GM18507 (cell line): ENCODE measurements at regions not wholly inside any gene's neighbourhood (a gene's known extent, or its start where the extent isn't known, plus 50 kb on each side); places are given as distances from the start of the nearest gene placed in this dataset.

ENCODE experiments used
- DNase-seq: peaks from one replicate; pipeline ENCODE4 v3.0.0; 2011; ENCODE audit warnings: low read depth; ENCODE audit not compliant: insufficient read length; ENCODE audit errors: extremely low spot score
- FAIRE-seq: peaks from 2 replicates; lab custom pipeline; 2011; peaks lifted over from hg19 to GRCh38; lab: Jason Lieb, UNC

GRCh38 chr13:76720416-76720815 lies 165.8 kb downstream of the KCTD12 start:
- no peak for DNase-seq
- no peak for FAIRE-seq

- DNase-seq (no peak), FAIRE-seq (no peak)
These were observed 166.2 kb downstream of the KCTD12 start for GRCh38 chr13:76719955-76720354.

DNA sequence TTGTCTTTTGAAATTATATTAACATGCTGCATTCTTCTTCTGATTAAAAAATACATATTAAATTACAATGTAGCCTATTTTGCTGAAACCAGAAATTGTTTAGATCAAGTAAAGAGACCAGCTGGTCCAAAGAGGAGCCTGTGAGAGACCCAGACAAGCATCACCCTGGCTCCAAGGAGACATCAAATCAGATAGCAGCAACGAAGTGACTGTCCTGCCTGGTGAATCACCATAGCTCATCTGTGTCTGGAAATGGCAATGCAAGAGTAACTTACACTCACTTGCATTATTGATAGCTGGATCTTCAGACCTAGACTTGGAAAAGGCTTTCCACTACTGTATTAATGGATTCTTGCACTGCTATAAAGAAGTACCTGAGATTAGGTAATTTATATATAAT lies 169.1 kb downstream of the KCTD12 start:
- no peak for DNase-seq
- no peak for FAIRE-seq

GRCh38 chr13:76715621-76716020 lies 170.6 kb downstream of the KCTD12 start:
- FAIRE-seq (no peak), DNase-seq (no peak)

DNA sequence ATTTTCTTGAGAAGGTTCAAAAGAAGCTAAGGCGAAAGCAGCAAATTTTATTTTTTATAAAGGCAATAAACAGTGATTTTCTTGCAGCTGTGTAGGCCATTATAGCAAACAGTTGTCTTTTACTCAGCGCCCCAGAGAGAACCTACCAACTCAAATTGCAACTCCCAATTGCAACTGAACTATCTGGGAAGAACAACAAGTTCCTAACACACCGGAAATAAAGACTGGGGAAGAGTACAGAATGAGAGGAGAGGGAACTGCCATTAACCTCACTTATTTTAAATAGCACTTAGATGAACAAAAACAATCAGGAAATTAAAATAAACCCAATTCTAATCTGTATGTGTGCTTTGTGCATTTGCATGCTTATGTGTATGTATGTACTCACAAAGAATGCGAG lies 171.1 kb downstream of the KCTD12 start:
- DNase-seq: no peak
- no peak for FAIRE-seq

DNA sequence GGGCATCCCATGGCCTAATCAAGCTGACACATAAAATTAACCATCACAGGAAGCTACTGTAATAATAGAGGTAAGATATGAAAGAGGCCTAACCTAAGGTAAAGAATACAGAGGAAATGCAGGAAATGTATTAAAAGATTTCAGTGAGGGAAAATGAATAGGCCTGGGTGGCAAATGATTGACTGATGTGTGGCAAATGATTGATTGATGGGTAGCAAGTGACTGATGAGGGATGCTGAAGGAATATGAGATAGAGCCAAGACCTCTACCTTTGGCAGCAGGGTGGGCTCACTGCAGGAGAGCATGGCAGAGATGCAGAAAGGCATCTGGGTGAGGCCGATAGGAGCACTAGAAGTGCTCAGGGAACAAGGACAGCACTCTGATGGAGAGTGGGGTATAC lies 172.9 kb downstream of the KCTD12 start:
- DNase-seq: no peak
- no peak for FAIRE-seq

- FAIRE-seq: no peak
These were observed 174.5 kb downstream of the KCTD12 start for GRCh38 chr13:76711550-76712182.

GRCh38 chr13:76709851-76710250 lies 176.4 kb downstream of the KCTD12 start:
- no peak for FAIRE-seq

More at GRCh38 chr13:76711550-76712182, 174.5 kb downstream of the KCTD12 start:
- DNase-seq: no peak

GRCh38 chr13:76708138-76708688 lies 178.0 kb downstream of the KCTD12 start:
- FAIRE-seq (no peak), DNase-seq (no peak)

More at GRCh38 chr13:76709851-76710250, 176.4 kb downstream of the KCTD12 start:
- DNase-seq: no peak

GRCh38 chr13:76707360-76707759 lies 178.8 kb downstream of the KCTD12 start:
- DNase-seq: no peak
- FAIRE-seq: no peak

- no peak for DNase-seq
- FAIRE-seq: no peak
These were observed 182.4 kb downstream of the KCTD12 start for GRCh38 chr13:76703621-76704288.

- no peak for DNase-seq
- FAIRE-seq: no peak
These were observed 183.0 kb downstream of the KCTD12 start for GRCh38 chr13:76703216-76703615.

DNA sequence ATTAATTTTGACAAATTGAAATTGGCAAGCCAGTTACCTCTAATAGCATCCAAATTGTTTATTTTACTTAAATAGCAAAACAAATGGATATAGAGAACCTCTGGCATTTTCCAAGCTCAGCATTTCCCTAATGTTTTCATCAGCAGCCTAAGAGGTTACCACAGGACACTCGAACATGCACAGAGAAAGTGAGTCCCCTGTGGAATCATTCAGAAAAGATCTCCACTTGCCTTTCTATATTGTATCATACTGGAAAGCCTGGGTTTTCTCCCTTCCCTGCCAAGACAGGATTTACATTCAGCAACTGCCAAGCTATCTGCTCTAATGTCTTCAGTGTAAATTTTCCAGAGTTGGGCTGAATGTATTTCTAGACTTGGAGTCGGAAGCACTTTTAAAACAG lies 188.9 kb downstream of the KCTD12 start:
- no peak for DNase-seq
- no peak for FAIRE-seq

- no peak for DNase-seq
- no peak for FAIRE-seq
These were observed 189.8 kb downstream of the KCTD12 start for GRCh38 chr13:76696370-76696769.

- no peak for DNase-seq
- no peak for FAIRE-seq
These were observed 193.1 kb downstream of the KCTD12 start for GRCh38 chr13:76693086-76693485.

DNA sequence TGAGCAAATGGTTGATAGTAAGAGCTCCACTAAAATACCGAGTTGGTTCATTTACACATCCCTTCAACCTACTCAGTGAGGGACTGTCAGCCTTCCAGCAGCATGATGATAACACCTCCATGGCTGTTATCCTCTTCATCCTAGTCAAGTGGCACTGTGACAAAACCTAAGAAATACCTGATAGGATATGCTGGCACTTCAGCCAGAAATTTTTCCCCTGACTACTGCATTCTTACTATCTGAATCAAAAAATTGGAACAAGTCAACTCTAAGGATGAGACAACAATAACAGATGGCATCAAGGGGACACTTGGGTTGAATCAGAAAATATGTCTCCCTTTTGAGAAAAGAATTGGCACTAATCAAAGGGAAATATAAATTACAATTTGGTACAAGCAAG lies 193.9 kb downstream of the KCTD12 start:
- FAIRE-seq (no peak), DNase-seq (no peak)

DNA sequence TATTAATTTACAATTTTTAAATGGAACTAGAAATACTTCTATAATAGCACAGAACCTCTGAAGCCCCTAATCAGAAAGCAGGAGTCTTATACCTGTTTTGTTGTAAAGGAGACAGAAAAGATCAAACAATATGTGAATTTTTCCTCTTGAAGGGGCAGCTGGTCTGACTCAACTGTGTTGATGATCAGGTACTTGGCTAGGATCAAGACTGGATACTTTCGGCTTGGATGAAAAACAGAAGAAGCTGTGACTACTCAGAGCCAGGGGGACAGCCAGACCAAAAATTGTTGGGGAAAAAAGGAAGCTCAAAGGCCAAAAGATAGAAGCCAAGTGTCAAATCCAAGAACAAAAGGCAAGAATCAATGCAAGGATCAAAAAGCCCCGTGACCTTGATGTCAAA lies 195.6 kb downstream of the KCTD12 start:
- no peak for FAIRE-seq
- DNase-seq: no peak

GRCh38 chr13:76687467-76687866 lies 198.7 kb downstream of the KCTD12 start:
- DNase-seq: no peak

GRCh38 chr13:76685938-76686337 lies 200.3 kb downstream of the KCTD12 start:
- FAIRE-seq (no peak), DNase-seq (no peak)

More at GRCh38 chr13:76687467-76687866, 198.7 kb downstream of the KCTD12 start:
- FAIRE-seq: no peak

DNA sequence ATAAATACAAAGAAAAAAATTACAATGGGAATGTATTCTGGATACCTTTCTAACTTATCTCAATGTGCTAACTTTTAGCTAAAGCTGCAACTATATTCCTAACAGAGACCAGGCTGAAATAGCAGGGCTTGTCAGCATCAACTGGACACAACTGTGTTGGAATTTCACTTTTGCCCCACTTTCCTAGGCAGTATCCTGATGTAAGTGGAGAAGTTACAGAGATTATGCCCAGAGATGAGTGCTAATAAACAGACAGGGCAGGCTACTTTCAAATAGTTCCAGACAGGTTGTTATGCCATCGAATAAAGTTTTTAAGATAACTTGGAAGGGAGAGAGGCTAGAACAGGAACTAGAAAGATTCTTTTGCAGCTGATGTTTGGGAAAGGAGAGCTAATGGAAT lies 201.9 kb downstream of the KCTD12 start:
- DNase-seq: no peak
- no peak for FAIRE-seq

GRCh38 chr13:76683854-76684253 lies 202.4 kb downstream of the KCTD12 start:
- no peak for FAIRE-seq
- no peak for DNase-seq
